Right atrium auricular region (tissue), 2 donors: ENCODE measurements at regions not wholly inside any gene's neighbourhood (a gene's known extent, or its start where the extent isn't known, plus 50 kb on each side); places are given as distances from the start of the nearest gene placed in this dataset.

Experiments
- DNase-seq: peaks from one replicate; pipeline ENCODE4 v3.0.0-alpha.2; 2019; ENCODE audit warnings: low spot score
- H3K27ac ChIP-seq, 2 donors: fragments of 200-600 bp; sonication (generic); 1 replicate in 1 of 2; 2 replicates in 1 of 2; pipeline ENCODE4 v1.5.1; 2016 to 2019
- H3K27me3 ChIP-seq, 2 donors: fragments of 200-600 bp; sonication (generic); one replicate each; pipeline versions ENCODE4 v1.5.1 to v1.6.0; 2017 to 2019
- H3K36me3 ChIP-seq: fragments of 200-600 bp; sonication (generic); one replicate; pipeline ENCODE4 v1.5.1; 2016
- H3K4me1 ChIP-seq, 2 donors: fragments of 200-600 bp; sonication (generic); one replicate each; pipeline versions ENCODE4 v1.5.1 to v1.6.0; 2017 to 2019
- H3K4me3 ChIP-seq, 2 donors: fragments of 200-600 bp; sonication (generic); 1 replicate in 1 of 2; 2 replicates in 1 of 2; pipeline ENCODE4 v1.5.1; 2017 to 2019; ENCODE audit warnings: mild to moderate bottlenecking in 1 of 2, moderate library complexity in 1 of 2
- H3K9me3 ChIP-seq, 2 donors: fragments of 200-600 bp; sonication (generic); one replicate each; pipeline ENCODE4 v1.5.1; 2019
- TF ChIP-seq, protein P1 (sequence below), 2 donors: fragments of 200-600 bp; sonication (generic); IDR thresholded peaks; one replicate each; pipeline ENCODE4 v1.5.1; 2019; ENCODE audit warnings: antibody characterized with exemption in 2 of 2

DNA sequence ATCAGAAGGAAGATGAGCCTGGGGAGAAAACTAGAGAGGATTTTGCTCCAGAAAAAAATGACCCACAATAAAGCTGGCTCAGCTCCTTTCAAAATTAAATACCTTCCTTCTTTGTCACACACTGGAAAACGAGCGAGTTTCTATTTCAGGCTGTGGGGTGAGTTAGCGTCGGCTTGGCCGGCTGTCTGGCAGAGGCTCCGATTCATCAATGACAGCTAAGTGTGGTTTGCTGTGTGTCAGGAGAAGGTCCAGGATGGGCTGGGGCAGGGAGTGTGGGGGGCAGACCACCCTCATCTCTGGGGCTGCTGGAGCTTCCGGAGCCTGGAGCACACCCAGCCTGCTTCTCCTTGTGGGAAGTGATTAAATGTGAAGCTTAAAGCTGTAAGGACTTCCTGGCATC lies 120.2 kb downstream of the ETS2 start:
- no peaks in the 10 kb centered on the region for H3K9me3 ChIP-seq
- H3K36me3 ChIP-seq = no peaks in the 10 kb centered on the region
- H3K4me1 ChIP-seq = peaks cover 0 to 26% of the 10 kb centered on the region in 2 donors
- TF ChIP-seq, protein P1, sequence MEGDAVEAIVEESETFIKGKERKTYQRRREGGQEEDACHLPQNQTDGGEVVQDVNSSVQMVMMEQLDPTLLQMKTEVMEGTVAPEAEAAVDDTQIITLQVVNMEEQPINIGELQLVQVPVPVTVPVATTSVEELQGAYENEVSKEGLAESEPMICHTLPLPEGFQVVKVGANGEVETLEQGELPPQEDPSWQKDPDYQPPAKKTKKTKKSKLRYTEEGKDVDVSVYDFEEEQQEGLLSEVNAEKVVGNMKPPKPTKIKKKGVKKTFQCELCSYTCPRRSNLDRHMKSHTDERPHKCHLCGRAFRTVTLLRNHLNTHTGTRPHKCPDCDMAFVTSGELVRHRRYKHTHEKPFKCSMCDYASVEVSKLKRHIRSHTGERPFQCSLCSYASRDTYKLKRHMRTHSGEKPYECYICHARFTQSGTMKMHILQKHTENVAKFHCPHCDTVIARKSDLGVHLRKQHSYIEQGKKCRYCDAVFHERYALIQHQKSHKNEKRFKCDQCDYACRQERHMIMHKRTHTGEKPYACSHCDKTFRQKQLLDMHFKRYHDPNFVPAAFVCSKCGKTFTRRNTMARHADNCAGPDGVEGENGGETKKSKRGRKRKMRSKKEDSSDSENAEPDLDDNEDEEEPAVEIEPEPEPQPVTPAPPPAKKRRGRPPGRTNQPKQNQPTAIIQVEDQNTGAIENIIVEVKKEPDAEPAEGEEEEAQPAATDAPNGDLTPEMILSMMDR (IDR thresholded peaks at IDR 0.05) = no peak
- H3K4me3 ChIP-seq = peak overlapping the region; percentile 3 to 33
- peak overlapping the region; percentile 70 to 79 for H3K27ac ChIP-seq
- peak; percentile 85 for DNase-seq
- no peaks in the 10 kb centered on the region for H3K27me3 ChIP-seq

DNA sequence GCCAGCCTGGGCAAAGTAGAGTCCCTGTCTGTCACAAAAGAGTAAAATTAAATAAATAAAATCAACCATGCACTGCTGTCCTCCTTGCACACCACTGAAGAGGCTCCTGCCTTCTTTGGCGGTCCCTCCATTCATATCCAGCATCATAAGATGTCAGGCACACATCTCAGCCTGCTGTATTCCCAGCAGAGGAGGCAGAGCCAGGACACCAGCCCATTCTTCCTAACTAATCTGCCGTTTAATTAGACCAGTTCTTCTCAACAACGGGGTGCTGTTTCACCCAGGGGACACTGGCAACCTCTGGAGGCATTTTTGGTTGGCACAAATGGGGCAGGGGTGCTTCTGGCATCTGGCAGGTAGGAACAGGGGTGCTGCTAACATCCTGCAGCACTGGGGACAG lies 119.7 kb downstream of the ETS2 start:
- Histone ChIP-seq H3K9me3 (no peaks in the 10 kb centered on the region), H3K27me3 (no peaks in the 10 kb centered on the region), H3K36me3 (no peaks in the 10 kb centered on the region), H3K27ac (peak overlapping the region; percentile 70 to 79), H3K4me1 (peaks cover 0 to 23% of the 10 kb centered on the region in 2 donors), H3K4me3 (peak overlapping the region in 1 of 2 donors; percentile 33)
- TF ChIP-seq, protein P1 (IDR thresholded peaks at IDR 0.05) = no peak
- DNase-seq = no peak

DNA sequence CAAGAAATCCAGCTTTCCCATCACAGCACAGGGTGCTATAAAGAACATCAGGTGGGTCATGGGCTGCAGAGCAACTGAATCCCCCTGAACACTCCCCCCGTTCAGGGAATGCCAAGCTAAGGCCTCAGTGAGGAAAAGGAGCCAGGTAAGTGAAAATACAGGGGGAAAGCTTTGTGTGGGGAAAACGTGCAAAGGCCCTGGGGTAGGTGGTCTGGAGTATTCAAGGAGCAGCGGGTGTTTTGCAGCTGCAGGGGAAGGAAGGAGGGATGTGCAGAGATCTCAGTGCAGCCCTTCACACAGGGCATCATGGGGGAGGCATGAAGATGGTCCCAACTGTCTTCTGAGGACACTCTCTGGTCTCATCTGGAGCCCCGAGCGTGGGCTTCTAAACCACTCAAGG lies 119.2 kb downstream of the ETS2 start:
- TF ChIP-seq, protein P1 (IDR thresholded peaks at IDR 0.05) = no peak
- H3K9me3 ChIP-seq = no peaks in the 10 kb centered on the region
- no peak for DNase-seq
- peaks cover 0 to 21% of the 10 kb centered on the region in 2 donors for H3K4me1 ChIP-seq
- H3K27me3 ChIP-seq = no peaks in the 10 kb centered on the region
- no peak overlapping the region for H3K4me3 ChIP-seq
- H3K27ac ChIP-seq = peak overlapping the region; percentile 70 to 79
- H3K36me3 ChIP-seq = no peaks in the 10 kb centered on the region

DNA sequence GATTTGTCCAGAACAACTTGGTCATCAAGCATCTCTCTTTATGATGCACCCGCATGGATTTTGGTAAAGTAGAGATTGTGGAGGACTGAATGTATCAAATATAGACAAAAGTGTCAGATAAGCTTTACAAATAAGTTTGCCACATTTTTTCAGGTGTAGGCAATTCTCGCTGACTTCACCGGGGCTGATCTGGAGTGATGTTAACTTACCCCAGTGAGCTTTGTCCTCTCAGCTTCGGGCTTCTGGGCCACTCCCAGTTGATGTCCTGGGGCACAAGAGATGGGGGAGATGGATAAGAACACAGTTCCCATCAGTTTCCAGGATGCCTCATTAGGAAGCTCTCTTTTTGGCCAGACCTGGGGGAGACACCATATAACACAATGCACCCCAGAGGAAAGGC lies 117.7 kb downstream of the ETS2 start:
- Histone ChIP-seq H3K36me3 (no peaks in the 10 kb centered on the region), H3K27me3 (no peaks in the 10 kb centered on the region), H3K4me1 (peaks cover 0 to 21% of the 10 kb centered on the region in 2 donors), H3K27ac (no peak overlapping the region), H3K4me3 (no peak overlapping the region), H3K9me3 (no peaks in the 10 kb centered on the region)
- DNase-seq = no peak
- TF ChIP-seq, protein P1 (IDR thresholded peaks at IDR 0.05) = no peak

DNA sequence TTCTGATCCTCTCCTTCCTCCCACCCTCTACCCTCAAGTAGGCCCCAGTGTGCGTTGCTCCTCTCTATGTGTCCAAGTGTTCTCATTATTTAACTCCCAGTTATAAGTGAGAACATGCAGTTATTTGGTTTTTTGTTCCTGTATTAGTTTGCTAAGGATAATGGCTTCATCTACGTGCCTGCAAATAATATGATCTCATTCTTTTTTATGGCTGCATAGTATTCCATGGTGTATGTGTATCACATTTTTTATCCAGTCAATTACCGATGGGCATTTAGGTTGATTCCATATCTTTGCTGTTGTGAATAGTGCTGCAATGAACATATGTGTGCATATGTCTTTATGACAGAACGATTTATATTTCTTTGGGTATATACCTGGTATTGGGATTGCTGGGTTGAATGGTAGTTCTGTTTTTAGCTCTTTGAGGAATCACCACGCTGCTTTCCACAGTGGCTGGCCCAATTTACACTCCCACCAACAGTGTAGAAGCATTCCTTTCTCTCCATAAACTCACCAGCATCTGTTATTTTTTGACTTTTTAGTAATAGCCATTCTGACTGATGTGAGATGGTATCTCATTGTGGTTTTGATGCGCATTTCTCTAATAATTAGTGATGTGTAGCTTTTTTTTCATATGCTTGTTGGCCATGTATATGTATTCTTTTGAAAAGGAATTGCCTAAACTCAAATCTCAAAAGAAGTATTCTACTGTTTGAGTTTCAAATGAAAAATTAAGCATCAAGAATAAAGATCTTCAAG lies 116.9 kb downstream of the ETS2 start:
- no peaks in the 10 kb centered on the region for H3K9me3 ChIP-seq
- peaks cover 0 to 21% of the 10 kb centered on the region in 2 donors for H3K4me1 ChIP-seq
- H3K4me3 ChIP-seq = no peak overlapping the region
- H3K27me3 ChIP-seq = no peaks in the 10 kb centered on the region
- no peak for DNase-seq
- H3K27ac ChIP-seq = no peak overlapping the region
- TF ChIP-seq, protein P1 (IDR thresholded peaks at IDR 0.05) = no peak
- no peaks in the 10 kb centered on the region for H3K36me3 ChIP-seq
